HepG2 (cell line): ENCODE measurements at regions not wholly inside any gene's neighbourhood (a gene's known extent, or its start where the extent isn't known, plus 50 kb on each side); places are given as distances from the start of the nearest gene placed in this dataset.

Experiments used
- ATAD3A ChIP-seq: sonication (generic); formaldehyde crosslinking; IDR thresholded peaks from 2 replicates; pipeline ENCODE4 v1.4.0; 2020; ENCODE audit warnings: missing genetic modification reagents
- CBX1 ChIP-seq: IDR thresholded peaks from one replicate; pipeline ENCODE4 v1.6.1; 2016; ENCODE audit warnings: antibody characterized with exemption, low read depth
- HNRNPH1 ChIP-seq: fragments of 200-400 bp; formaldehyde crosslinking; optimal IDR thresholded peaks from 2 replicates; pipeline ENCODE3; 2017; ENCODE audit warnings: mild to moderate bottlenecking, low read depth, low read length
- MAFF ChIP-seq: IDR thresholded peaks from 2 replicates; pipeline ENCODE4 v1.6.1; 2011; ENCODE audit warnings: low read depth, low read length, improper control_type of control experiment
- POGZ ChIP-seq: sonication (generic); formaldehyde crosslinking; IDR thresholded peaks from 2 replicates; pipeline ENCODE4 v1.4.0; 2020; ENCODE audit warnings: mild to moderate bottlenecking, missing genetic modification reagents
- TERF1 ChIP-seq: sonication (generic); formaldehyde crosslinking; IDR thresholded peaks from 2 replicates; pipeline ENCODE4 v1.8.0; 2022; ENCODE audit warnings: mild to moderate bottlenecking, missing genetic modification reagents, moderate library complexity
- U2AF1 ChIP-seq: fragments of 200-400 bp; formaldehyde crosslinking; optimal IDR thresholded peaks from 2 replicates; pipeline ENCODE3; 2017; ENCODE audit warnings: mild to moderate bottlenecking, low read depth, low read length
- YEATS4 ChIP-seq: sonication (generic); formaldehyde crosslinking; IDR thresholded peaks from 2 replicates; pipeline ENCODE4 v1.4.0; 2020; ENCODE audit warnings: missing genetic modification reagents, borderline replicate concordance
- ZBTB37 ChIP-seq: sonication (generic); formaldehyde crosslinking; IDR thresholded peaks from 2 replicates; pipeline ENCODE4 v1.4.0; 2020; ENCODE audit warnings: mild to moderate bottlenecking, missing genetic modification reagents
- ZBTB43 ChIP-seq: sonication (generic); formaldehyde crosslinking; conservative IDR thresholded peaks from 2 replicates; pipeline ENCODE4 v1.4.0; 2020; ENCODE audit warnings: missing genetic modification reagents
- ZNF235 ChIP-seq: sonication (generic); formaldehyde crosslinking; IDR thresholded peaks from 2 replicates; pipeline ENCODE4 v1.8.1; 2023; ENCODE audit warnings: mild to moderate bottlenecking, missing genetic modification reagents, borderline replicate concordance
- ZNF317 ChIP-seq: sonication (generic); formaldehyde crosslinking; IDR thresholded peaks from 2 replicates; pipeline ENCODE4 v1.5.0; 2020; ENCODE audit warnings: mild to moderate bottlenecking, missing genetic modification reagents
- ZNF746 ChIP-seq: sonication (generic); formaldehyde crosslinking; IDR thresholded peaks from 2 replicates; pipeline ENCODE4 v1.8.0; 2022; ENCODE audit warnings: mild to moderate bottlenecking, missing genetic modification reagents
- ZNF816 ChIP-seq: sonication (generic); formaldehyde crosslinking; IDR thresholded peaks from 2 replicates; pipeline ENCODE4 v1.8.0; 2022; ENCODE audit warnings: missing genetic modification reagents, mild to moderate bottlenecking, borderline replicate concordance
- ZNF841 ChIP-seq: sonication (generic); formaldehyde crosslinking; IDR thresholded peaks from 2 replicates; pipeline ENCODE4 v1.8.1; 2023; ENCODE audit warnings: missing genetic modification reagents, borderline replicate concordance
- ZNF850 ChIP-seq: sonication (generic); formaldehyde crosslinking; conservative IDR thresholded peaks from 2 replicates; pipeline ENCODE4 v1.9.0; 2021; ENCODE audit warnings: mild to moderate bottlenecking, missing genetic modification reagents
- TF ChIP-seq, protein P1 (sequence below): IDR thresholded peaks from 2 replicates; pipeline ENCODE4 v1.6.1; 2016; ENCODE audit warnings: missing biosample characterization, missing genetic modification reagents, low read depth
- TF ChIP-seq, protein P2 (sequence below): sonication (generic); formaldehyde crosslinking; IDR thresholded peaks from 2 replicates; pipeline ENCODE4 v1.9.0; 2021; ENCODE audit warnings: missing genetic modification reagents, borderline replicate concordance

- TF ChIP-seq U2AF1 = no peak
- peak; percentile 37; the same call in 1 of the 2 replicates for TF ChIP-seq ZNF317 (CRISPR knock-in tag)
- no peak for TF ChIP-seq ZNF841
- TF ChIP-seq, protein P1, sequence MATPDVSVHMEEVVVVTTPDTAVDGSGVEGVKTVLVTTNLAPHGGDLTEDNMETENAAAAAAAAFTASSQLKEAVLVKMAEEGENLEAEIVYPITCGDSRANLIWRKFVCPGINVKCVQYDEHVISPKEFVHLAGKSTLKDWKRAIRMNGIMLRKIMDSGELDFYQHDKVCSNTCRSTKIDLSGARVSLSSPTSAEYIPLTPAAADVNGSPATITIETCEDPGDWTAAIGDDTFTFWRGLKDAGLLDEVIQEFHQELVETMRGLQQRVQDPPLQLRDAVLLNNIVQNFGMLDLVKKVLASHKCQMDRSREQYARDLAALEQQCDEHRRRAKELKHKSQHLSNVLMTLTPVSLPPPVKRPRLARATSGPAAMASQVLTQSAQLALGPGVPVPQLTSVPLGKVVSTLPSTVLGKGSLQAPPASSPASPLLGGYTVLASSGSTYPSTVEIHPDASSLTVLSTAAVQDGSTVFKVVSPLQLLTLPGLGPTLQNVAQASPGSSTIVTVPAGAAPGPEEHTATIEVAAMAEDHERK = no peak
- TF ChIP-seq ZNF235 (CRISPR knock-in tag) = no peak
- no peak for TF ChIP-seq MAFF
- no peak for TF ChIP-seq ZNF850
- TF ChIP-seq ATAD3A (CRISPR knock-in tag) = no peak
- TF ChIP-seq ZBTB43 (CRISPR knock-in tag) = no peak
- TF ChIP-seq ZNF746 (CRISPR knock-in tag) = no peak
- 0 out of 2 replicates have a peak, but pooled peaks have one; percentile 29 for TF ChIP-seq YEATS4 (CRISPR knock-in tag)
- no peak for TF ChIP-seq TERF1 (CRISPR knock-in tag)
- TF ChIP-seq HNRNPH1 = no peak
- no peak for TF ChIP-seq ZNF816 (CRISPR knock-in tag)
- no peak for TF ChIP-seq ZBTB37 (CRISPR knock-in tag)
- TF ChIP-seq CBX1 = no peak
- TF ChIP-seq, protein P2, sequence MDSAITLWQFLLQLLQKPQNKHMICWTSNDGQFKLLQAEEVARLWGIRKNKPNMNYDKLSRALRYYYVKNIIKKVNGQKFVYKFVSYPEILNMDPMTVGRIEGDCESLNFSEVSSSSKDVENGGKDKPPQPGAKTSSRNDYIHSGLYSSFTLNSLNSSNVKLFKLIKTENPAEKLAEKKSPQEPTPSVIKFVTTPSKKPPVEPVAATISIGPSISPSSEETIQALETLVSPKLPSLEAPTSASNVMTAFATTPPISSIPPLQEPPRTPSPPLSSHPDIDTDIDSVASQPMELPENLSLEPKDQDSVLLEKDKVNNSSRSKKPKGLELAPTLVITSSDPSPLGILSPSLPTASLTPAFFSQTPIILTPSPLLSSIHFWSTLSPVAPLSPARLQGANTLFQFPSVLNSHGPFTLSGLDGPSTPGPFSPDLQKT (CRISPR knock-in tag) = no peak
- TF ChIP-seq POGZ (CRISPR knock-in tag) = no peak
Measured at GRCh38 chr1:67572594-67573221, 112.3 kb upstream of the GADD45A start (continued).
